Hindlimb muscle (tissue), 1 donor: ENCODE measurements at regions not wholly inside any gene's neighbourhood (a gene's known extent, or its start where the extent isn't known, plus 50 kb on each side); places are given as distances from the start of the nearest gene placed in this dataset.
"Not testable (repeated sequence)": the region's sequence is repeated elsewhere in the genome, so short reads cannot be mapped to it uniquely, and the experiment has no call there.

Source experiments
- DNase-seq: peaks from one replicate; pipeline ENCODE4 v3.0.0-alpha.2; 2013

GRCh38 chr5:124614836-124615385, 131.5 kb downstream of the ZNF608 start:
- no peak for DNase-seq

- no peak for DNase-seq
These were observed 132.3 kb downstream of the ZNF608 start for GRCh38 chr5:124614105-124614504.

GRCh38 chr5:124613273-124613953, 133.0 kb downstream of the ZNF608 start:
- no peak for DNase-seq

GRCh38 chr5:124612023-124612422, 134.4 kb downstream of the ZNF608 start:
- no peak for DNase-seq

GRCh38 chr5:124611262-124611661, 135.2 kb downstream of the ZNF608 start:
- DNase-seq: not testable (repeated sequence)

- DNase-seq: not testable (repeated sequence)
These were observed 136.8 kb downstream of the ZNF608 start for GRCh38 chr5:124609685-124610084.

- DNase-seq: no peak
These were observed 139.9 kb downstream of the ZNF608 start for GRCh38 chr5:124606543-124606942.

- DNase-seq: peak; percentile 70
These were observed 140.3 kb downstream of the ZNF608 start for GRCh38 chr5:124606093-124606492.

GRCh38 chr5:124605541-124605940, 140.9 kb downstream of the ZNF608 start:
- DNase-seq: peak; percentile 92

- DNase-seq: no peak
These were observed 142.0 kb downstream of the ZNF608 start for GRCh38 chr5:124604419-124604818.

GRCh38 chr5:124602925-124603650, 143.4 kb downstream of the ZNF608 start:
- DNase-seq: no peak

- peak; percentile 15 for DNase-seq
These were observed 147.1 kb downstream of the ZNF608 start for GRCh38 chr5:124599028-124599973.

- DNase-seq: no peak
These were observed 149.6 kb downstream of the ZNF608 start for GRCh38 chr5:124596595-124597421.

GRCh38 chr5:124593952-124594351, 152.5 kb downstream of the ZNF608 start:
- DNase-seq: no peak

GRCh38 chr5:124592891-124593290, 153.5 kb downstream of the ZNF608 start:
- no peak for DNase-seq

- no peak for DNase-seq
These were observed 154.9 kb downstream of the ZNF608 start for GRCh38 chr5:124591583-124591982.

GRCh38 chr5:124590686-124591085, 155.8 kb downstream of the ZNF608 start:
- DNase-seq: no peak

GRCh38 chr5:124587280-124587679, 159.2 kb downstream of the ZNF608 start:
- no peak for DNase-seq

- DNase-seq: no peak
These were observed 161.3 kb downstream of the ZNF608 start for GRCh38 chr5:124584991-124585715.

GRCh38 chr5:124583469-124584350, 162.7 kb downstream of the ZNF608 start:
- no peak for DNase-seq
